Amniotic stem cell (primary cell): ENCODE measurements at regions not wholly inside any gene's neighbourhood (a gene's known extent, or its start where the extent isn't known, plus 50 kb on each side); places are given as distances from the start of the nearest gene placed in this dataset.
"Not testable (repeated sequence)": the region's sequence is repeated elsewhere in the genome, so short reads cannot be mapped to it uniquely, and the experiment has no call there.

Experiments
- DNase-seq: peaks from one replicate; lab custom pipeline; 2025; lab: John Stamatoyannopoulos, UW

GRCh38 chr16:29108625-29109169 is 123.8 kb downstream of the LAT start:
- DNase-seq: not testable (repeated sequence)

DNA sequence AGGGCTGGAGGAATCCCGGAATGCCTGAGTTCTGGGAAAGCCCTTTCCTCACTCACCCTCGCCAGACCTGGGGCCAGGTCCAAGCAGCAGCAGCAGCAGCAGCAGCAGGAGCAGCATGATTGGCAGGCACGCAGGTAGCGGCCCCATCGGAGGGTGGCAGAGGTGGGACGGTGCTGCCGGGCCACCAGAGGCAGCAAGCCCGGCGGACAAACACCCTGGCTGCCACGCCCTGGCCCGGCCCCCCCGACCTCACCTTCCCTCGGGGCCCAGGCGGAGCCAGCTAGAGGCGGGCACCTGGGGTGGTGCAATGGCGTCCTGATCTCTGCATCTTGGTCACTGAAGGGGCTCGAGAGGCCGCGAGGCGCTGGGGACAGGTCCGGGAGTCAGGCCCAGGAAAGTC is 122.4 kb downstream of the LAT start:
- no peak for DNase-seq

GRCh38 chr16:29106259-29106908 is 121.5 kb downstream of the LAT start:
- DNase-seq: not testable (repeated sequence)

DNA sequence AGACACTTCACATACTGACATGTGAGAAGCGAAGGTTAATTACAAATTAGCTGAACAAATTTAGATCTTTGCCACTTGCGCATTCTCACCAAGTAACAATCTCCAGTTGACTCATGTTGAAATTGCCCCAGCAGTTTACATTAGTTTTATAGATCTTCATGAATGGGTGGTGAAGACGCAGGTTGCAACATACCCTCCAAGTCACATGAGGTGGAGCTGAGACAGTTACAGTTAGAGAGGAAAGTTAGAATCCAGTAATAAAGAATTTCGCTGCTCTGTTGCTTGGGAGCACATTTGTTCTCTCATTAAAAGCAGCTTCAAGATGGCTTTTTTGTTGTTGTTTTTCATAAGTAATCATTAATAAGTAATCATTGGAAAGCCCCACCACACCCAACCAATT is 119.7 kb downstream of the LAT start:
- DNase-seq: not testable (repeated sequence)

DNA sequence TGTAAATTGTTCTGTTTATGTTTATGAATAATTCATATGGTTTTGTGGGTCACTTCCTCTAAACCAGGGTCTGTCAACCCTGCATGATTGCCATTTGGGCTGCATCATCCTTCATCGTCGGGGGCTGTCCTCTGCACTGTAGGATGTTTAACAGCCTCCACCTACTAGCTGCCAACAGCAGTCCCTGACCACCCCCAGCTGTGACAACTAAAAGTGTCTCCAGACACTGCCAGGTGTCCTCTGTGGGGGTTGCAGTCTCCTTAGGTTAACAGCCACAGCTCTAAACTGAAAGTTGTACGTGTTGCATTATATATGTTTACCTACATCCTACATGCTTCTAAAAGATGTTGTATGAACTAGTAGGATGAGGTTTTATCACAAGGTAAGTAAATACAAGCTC is 113.1 kb downstream of the LAT start:
- DNase-seq: not testable (repeated sequence)

DNA sequence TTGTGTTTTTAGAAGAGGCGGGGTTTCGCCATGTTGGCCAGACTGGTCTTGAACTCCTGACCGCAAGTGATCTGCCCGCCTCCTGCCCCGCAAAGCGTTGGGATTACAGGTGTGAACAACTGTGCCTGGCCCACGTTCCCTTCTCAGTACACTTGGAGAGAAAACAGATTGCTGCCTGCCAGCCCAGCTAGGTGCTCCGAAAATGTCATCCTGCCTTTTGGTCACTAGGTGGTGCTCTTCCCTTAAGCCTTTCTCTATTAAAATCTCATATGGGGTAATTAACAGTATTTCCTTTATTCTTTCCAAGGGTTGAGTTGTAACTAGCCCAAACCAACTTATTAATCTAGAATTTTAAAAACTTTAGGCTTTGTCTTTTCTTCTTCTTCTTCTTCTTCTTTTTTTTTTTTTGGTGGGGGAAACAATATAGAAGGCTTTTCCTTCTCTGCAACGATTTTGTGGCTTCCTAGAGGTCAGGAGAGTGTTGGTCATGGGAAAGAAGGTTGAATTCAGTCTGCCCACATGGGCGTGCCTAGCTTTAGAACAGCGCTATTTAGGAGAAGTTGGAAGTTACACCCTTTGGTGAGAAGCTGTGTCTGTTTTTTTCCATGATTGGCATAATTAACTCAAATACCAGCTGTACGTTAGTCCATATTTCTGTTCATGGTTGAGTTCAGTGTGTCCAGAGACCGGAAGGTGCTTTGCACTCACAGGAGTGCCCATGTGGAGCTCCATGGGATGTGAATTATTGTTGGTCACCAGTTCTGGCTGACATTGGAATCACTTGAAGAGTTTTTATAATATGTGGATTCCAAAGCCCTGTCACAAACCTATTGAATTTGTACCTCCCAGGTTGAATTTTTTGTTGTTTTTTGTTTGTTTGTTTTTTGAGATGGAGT is 110.1 kb downstream of the LAT start:
- DNase-seq: not testable (repeated sequence)

DNA sequence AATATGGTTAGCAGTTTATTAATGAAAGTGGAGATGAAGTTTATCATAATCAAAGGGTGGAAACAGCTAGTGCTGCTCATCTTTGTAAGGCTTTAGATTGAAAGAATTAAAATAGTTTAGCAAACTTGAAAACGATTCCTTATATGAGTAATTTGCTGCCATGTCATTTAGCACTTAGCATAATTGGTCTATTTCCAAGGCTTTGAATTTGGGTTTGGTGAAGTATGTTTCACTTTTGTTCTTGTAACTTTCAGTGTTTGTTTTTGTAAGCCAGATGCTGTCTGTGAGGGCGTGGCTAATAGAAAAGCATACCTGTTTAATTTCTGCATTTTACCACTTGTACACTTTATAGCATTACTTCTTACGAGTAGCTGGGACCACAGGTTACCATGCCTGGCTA is 109.5 kb downstream of the LAT start:
- DNase-seq: not testable (repeated sequence)

GRCh38 chr16:29089679-29090078 is 104.8 kb downstream of the LAT start:
- not testable (repeated sequence) for DNase-seq

- not testable (repeated sequence) for DNase-seq
Observed at GRCh38 chr16:29087673-29088072, 102.8 kb downstream of the LAT start.

DNA sequence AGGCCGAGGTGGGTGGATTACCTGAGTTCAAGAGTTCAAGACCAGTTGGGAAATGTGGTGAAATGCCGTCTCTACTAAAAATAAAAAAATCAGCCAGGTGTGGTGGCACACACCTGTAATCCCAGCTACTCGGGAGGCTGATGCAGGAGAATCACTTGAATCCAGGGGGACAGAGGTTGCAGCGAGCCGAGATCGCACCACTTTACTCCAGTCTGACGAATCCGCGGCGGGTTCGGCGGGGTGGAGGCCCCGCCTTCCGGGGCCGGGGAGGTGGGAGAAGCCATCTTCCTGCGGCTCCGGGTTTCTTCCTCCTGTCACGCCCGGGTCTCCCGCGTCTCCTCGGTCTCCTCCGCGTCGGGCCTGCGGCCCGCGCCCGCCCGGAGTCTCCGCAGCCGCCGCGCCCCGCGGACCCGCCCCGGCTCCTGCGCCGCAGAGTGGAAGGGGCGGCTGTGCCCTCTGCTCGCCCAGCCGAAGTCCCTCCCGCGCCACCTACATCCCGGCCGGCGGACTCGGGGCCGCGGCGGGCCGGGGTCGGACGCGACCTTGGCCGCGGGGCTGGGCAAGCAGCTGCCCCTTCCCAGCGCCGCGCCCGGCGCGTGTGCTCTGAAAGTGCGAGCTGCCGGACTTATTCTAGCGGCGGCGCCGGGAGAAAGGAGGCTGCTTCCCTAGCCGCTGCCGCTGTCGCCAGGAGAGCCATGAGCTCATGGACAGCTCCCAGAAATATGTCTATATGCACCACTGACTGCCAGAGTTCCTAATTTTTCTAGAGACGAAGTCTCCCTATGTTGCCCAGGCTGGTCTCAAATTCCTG is 97.2 kb downstream of the LAT start:
- DNase-seq: not testable (repeated sequence)

- not testable (repeated sequence) for DNase-seq
Observed at GRCh38 chr16:29074554-29075402, 89.9 kb downstream of the LAT start.

DNA sequence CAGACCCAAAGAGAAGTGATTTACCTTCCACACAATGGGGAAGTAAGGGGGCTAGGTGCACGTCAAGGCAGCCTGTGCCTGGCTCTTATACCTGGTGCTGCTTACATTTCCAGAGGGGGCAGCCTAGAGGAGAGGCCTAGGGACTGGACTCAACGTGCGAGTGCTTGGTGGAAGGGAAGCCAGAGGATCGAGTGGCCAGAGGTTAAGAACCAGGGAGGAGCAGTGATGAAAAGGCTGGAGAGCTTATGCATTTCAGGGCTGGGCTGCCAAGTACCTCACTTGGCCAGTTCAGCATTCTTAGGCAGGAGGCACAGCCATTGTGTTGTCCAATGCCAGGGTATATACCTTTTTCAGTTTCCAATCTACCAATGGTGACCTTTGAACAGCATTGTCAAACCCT is 77.4 kb downstream of the LAT start:
- not testable (repeated sequence) for DNase-seq

GRCh38 chr16:29061467-29061921 is 76.6 kb downstream of the LAT start:
- not testable (repeated sequence) for DNase-seq

- not testable (repeated sequence) for DNase-seq
Observed at GRCh38 chr16:29060022-29060810, 75.4 kb downstream of the LAT start.

- not testable (repeated sequence) for DNase-seq
Observed at GRCh38 chr16:29059575-29059974, 74.7 kb downstream of the LAT start.
